Calu3 (cell line): ENCODE measurements at regions not wholly inside any gene's neighbourhood (a gene's known extent, or its start where the extent isn't known, plus 50 kb on each side); places are given as distances from the start of the nearest gene placed in this dataset.
"Not testable (repeated sequence)": the region's sequence is repeated elsewhere in the genome, so short reads cannot be mapped to it uniquely, and the experiment has no call there.

ENCODE experiments used
- BruUV-seq: library from RNA; stranded (reverse); fragments of 400-500 nt; replicated peaks from 2 replicates; lab custom pipeline; 2021; lab: Mats Ljungman, UMichigan
- CTCF ChIA-PET: fragments of 300-600 bp; sonication (Branson Sonifier 250); formaldehyde crosslinking; loops from one replicate; lab custom pipeline; 2022; ENCODE audit warnings: antibody characterized with exemption; lab: Charles Lee
- DNase-seq: peaks from one replicate; pipeline ENCODE4 v3.0.0; 2022
- H3K27ac Mint-ChIP-seq: one replicate; pipeline ENCODE4 v1.8.0; 2022; ENCODE audit warnings: mixed read lengths; ENCODE audit not compliant: unreplicated experiment
- H3K27me3 Mint-ChIP-seq: one replicate; pipeline ENCODE4 v1.8.0; 2022; ENCODE audit warnings: mixed read lengths; ENCODE audit not compliant: unreplicated experiment
- H3K36me3 Mint-ChIP-seq: one replicate; pipeline ENCODE4 v1.8.0; 2022; ENCODE audit warnings: mild to moderate bottlenecking, moderate library complexity, mixed read lengths; ENCODE audit not compliant: insufficient read depth, unreplicated experiment
- H3K4me1 Mint-ChIP-seq: one replicate; pipeline ENCODE4 v1.8.0; 2022; ENCODE audit warnings: mild to moderate bottlenecking, low read depth, mixed read lengths; ENCODE audit not compliant: unreplicated experiment
- H3K4me3 Mint-ChIP-seq: one replicate; pipeline ENCODE4 v1.8.0; 2022; ENCODE audit warnings: mild to moderate bottlenecking, low read depth, moderate library complexity, mixed read lengths; ENCODE audit not compliant: unreplicated experiment
- H3K9me3 Mint-ChIP-seq: one replicate; pipeline ENCODE4 v1.8.0; 2022; ENCODE audit warnings: low read depth, mixed read lengths; ENCODE audit not compliant: unreplicated experiment
- intact Hi-C: fragments of 100-400 bp; cut with micrococcal nuclease; formaldehyde crosslinking; loops from one replicate; pipeline ENCODE4 v1.10.0; 2022; ENCODE audit not compliant: unreplicated experiment
- TF ChIP-seq, protein P1 (sequence below): fragments of 200-600 bp; IDR thresholded peaks from one replicate; pipeline ENCODE4 v1.8.0; 2022; ENCODE audit warnings: antibody characterized with exemption; ENCODE audit not compliant: unreplicated experiment

DNA sequence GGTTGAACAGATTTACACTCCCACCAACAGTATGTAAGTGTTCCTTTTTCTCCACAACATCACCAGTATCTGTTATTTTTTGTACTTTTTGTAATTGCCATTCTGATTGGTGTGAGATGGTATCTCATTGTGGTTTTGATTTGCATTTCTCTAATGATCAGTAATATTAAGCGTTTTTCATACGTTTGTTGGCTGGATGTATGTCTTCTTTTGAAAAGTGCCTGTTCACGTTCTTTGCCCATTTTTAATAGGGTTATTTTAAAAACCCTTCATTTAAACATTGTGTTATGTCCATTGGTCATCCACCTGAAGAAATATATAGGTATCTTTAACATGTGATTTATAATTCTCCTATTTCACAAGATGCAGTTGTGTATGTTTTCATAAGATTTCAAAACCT lies 291.3 kb downstream of the SEMA3D start:
- no TSS peak for BruUV-seq
- CTCF ChIA-PET = no interaction called here
- peaks cover 2% of the 10 kb centered on the region for H3K9me3 Mint-ChIP-seq
- no peak overlapping the region for H3K27ac Mint-ChIP-seq
- no peaks in the 10 kb centered on the region for H3K4me1 Mint-ChIP-seq
- H3K36me3 Mint-ChIP-seq = no peaks in the 10 kb centered on the region
- H3K27me3 Mint-ChIP-seq = no peaks in the 10 kb centered on the region
- intact Hi-C loops = no loop called here
- TF ChIP-seq, protein P1, sequence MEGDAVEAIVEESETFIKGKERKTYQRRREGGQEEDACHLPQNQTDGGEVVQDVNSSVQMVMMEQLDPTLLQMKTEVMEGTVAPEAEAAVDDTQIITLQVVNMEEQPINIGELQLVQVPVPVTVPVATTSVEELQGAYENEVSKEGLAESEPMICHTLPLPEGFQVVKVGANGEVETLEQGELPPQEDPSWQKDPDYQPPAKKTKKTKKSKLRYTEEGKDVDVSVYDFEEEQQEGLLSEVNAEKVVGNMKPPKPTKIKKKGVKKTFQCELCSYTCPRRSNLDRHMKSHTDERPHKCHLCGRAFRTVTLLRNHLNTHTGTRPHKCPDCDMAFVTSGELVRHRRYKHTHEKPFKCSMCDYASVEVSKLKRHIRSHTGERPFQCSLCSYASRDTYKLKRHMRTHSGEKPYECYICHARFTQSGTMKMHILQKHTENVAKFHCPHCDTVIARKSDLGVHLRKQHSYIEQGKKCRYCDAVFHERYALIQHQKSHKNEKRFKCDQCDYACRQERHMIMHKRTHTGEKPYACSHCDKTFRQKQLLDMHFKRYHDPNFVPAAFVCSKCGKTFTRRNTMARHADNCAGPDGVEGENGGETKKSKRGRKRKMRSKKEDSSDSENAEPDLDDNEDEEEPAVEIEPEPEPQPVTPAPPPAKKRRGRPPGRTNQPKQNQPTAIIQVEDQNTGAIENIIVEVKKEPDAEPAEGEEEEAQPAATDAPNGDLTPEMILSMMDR = no peak
- no peak overlapping the region for H3K4me3 Mint-ChIP-seq
- no peak for DNase-seq

DNA sequence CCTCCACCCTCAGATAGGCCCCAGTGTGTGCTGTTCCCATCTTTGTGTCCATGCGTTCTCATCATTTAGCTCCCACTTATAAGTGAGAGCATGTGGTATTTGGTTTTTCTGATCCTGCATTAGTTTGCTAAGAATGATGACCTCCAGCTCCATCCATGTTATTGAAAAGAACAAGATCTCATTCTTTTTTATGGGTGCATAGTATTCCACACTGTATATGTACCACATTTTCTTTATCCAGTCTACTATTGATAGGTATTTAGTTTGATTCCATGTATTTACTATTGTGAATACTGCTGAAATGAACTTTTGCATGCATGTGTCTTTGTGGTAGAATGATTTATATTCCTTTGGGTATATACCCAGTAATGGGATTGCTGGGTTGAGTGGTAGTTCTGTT lies 303.3 kb downstream of the SEMA3D start:
- BruUV-seq, H3K27me3 Mint-ChIP-seq, CTCF ChIA-PET, intact Hi-C loops, H3K4me1 Mint-ChIP-seq, H3K9me3 Mint-ChIP-seq, DNase-seq, H3K36me3 Mint-ChIP-seq, H3K4me3 Mint-ChIP-seq, H3K27ac Mint-ChIP-seq: not testable (repeated sequence)

DNA sequence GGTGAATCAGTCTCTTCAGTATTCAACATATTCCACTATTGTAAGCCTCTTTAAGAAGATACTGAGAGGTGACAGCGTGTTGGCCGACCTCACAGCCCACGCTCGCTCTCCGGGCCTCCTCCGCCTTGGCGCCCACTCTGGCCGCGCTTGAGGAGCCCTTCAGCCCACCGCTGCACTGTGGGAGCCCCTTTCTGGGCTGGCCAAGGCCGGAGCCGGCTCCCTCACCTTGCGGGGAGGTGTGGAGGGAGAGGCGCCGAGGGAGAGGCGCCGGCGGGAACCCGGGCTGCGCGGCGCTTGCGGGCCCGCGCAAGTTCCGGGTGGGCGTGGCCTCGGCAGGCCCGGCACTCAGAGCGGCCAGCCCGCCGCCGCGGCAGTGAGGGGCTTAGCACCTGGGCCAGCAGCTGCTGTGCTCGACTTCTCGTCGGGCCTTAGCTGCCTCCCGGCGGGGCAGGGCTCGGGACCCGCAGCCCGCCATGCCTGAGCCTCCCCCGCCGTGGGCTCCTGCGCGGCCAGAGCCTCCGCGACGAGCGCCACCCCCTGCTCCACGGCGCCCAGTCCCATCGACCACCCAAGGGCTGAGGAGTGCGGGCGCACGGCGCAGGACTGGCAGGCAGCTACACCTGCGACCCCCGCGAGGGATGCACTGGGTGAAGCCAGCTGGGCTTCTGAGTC lies 306.4 kb downstream of the SEMA3D start:
- H3K4me1 Mint-ChIP-seq, H3K27ac Mint-ChIP-seq, BruUV-seq, H3K4me3 Mint-ChIP-seq, H3K27me3 Mint-ChIP-seq, CTCF ChIA-PET, intact Hi-C loops, H3K9me3 Mint-ChIP-seq, DNase-seq, H3K36me3 Mint-ChIP-seq: not testable (repeated sequence)

DNA sequence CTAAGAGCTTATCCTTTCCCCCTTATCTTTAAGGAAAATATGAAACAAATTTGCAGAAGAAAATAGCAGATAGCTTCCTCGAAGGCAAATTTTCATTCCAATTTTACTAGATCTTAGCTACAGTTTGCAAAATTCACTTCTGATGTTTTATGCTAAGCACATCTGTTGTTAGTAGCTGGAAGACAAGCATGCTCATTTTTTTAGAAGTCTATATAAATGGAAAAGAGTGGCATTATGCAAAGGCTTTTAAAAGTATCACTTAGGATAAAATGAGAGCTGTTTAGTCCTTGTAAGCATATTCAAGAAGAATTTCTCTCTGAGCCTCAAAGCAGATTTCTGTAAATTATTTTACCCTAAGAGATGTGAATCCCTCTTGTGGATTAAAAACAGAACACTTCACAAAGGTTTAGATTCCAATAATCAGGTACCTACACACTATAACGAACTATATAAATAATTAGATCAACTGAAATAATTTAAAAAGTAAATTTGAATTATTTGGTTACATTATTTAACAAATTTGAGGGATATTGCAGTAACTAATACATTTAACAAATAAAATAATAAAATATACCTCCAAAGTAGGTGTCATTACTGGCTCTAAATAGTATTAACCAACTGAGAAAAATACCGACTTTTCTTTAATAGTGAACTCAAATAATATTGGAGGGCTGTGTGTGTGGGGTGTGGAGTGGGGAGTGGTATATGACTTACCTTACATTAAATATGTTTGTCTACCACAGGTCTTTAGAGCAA lies 307.1 kb downstream of the SEMA3D start:
- no peaks in the 10 kb centered on the region for H3K4me1 Mint-ChIP-seq
- no peaks in the 10 kb centered on the region for H3K27me3 Mint-ChIP-seq
- H3K4me3 Mint-ChIP-seq = no peak overlapping the region
- CTCF ChIA-PET = no interaction called here
- DNase-seq = no peak
- H3K36me3 Mint-ChIP-seq = no peaks in the 10 kb centered on the region
- TF ChIP-seq, protein P1 = no peak
- H3K27ac Mint-ChIP-seq = no peak overlapping the region
- H3K9me3 Mint-ChIP-seq = no peaks in the 10 kb centered on the region
- intact Hi-C loops = no loop called here
- no TSS peak for BruUV-seq

DNA sequence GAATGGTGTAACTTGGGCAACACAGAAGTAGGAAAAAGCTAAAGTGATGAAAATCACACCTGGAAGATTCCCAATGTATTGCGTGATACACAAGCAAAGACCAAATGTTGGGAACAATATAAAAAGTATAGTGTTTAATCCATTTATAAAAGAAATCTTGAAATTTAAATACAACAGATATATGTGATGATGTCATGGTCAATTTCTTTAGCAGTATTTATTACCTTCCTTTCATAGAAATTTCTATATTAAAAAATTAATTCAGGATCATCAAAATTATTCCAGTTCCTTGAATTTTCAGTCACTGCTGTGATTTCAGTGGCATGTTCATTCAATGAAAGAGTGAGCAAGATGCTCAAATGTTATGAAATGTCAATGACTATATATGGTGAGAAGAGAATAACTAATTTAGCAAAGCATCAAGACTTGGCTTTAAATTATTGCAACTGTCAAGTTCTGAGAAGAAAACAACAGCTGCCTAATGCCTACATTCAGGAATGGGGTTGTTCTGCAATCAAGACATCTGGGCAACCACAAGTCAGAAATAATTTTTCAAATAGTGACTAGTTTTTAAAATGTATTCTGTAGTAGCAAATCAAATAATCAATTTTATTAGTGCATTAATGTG lies 308.8 kb downstream of the SEMA3D start:
- Mint-ChIP-seq H3K36me3 (no peaks in the 10 kb centered on the region), H3K4me3 (no peak overlapping the region), H3K27me3 (no peaks in the 10 kb centered on the region), H3K27ac (no peak overlapping the region), H3K4me1 (no peaks in the 10 kb centered on the region), H3K9me3 (no peaks in the 10 kb centered on the region)
- CTCF ChIA-PET = no interaction called here
- TF ChIP-seq, protein P1 = no peak
- no peak for DNase-seq
- BruUV-seq = no TSS peak
- intact Hi-C loops = no loop called here
